Neural progenitor cell (in vitro differentiated cells): ENCODE measurements at regions not wholly inside any gene's neighbourhood (a gene's known extent, or its start where the extent isn't known, plus 50 kb on each side); places are given as distances from the start of the nearest gene placed in this dataset.

Experiments used
- CTCF ChIP-seq: fragments of 200-600 bp; sonication (generic); IDR thresholded peaks from 2 replicates; pipeline ENCODE4 v1.5.1; 2017; ENCODE audit warnings: antibody characterized with exemption, mild to moderate bottlenecking
- EZH2phosphoT487 ChIP-seq: fragments of 200-600 bp; sonication (generic); IDR thresholded peaks from 2 replicates; pipeline ENCODE4 v1.6.1; 2017; ENCODE audit warnings: antibody characterized with exemption

GRCh38 chr7:145633513-145633912, 483.1 kb upstream of the CNTNAP2 start:
- TF ChIP-seq CTCF: no peak
- TF ChIP-seq EZH2phosphoT487: no peak
